C1 segment of cervical spinal cord (tissue), 14 donors: ENCODE measurements at regions not wholly inside any gene's neighbourhood (a gene's known extent, or its start where the extent isn't known, plus 50 kb on each side); places are given as distances from the start of the nearest gene placed in this dataset.
"Not testable (repeated sequence)": the region's sequence is repeated elsewhere in the genome, so short reads cannot be mapped to it uniquely, and the experiment has no call there.

ENCODE experiments used
- DNase-seq, 14 donors: peaks; one replicate each; lab custom pipeline; 2025; lab: John Stamatoyannopoulos, UW

DNA sequence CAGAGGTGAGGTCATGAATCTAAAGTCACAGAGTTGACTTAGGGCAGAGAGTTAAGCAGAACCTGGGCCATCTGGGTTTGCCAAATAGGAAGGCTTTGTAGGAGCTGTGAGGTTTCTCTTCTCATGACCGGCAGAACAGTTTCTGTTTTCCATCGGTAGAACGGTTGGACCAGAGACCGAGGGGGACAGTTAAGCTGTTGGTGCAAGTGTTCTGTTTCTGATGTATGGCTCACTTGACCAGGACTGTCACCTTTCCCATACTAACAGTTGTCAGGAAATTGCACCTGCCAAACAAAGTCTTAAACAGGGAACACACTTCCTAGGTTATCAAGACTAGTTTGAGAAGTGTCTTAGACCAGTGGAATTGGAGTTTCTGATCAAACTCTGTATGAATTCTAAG lies 158.3 kb downstream of the PDCD6IP start:
- no peak for DNase-seq

DNA sequence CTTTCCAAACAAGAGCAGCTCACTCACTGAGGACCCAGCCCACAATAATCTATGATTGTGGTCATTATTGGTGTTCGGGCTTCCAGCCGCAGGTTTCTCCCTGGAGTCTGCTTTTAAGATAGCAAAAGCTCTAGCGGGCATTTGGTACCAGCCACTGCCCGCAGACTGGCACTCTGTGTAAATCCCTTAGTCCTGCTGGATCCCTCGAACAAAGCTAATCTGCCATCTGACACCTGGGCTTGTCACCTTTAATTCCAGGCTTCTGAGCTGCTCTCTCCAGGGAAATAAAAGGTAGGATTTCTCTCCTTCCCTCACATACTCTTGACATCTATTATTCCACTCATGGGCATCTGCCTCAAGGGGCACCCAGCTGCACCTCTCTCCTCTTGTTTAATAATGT lies 158.7 kb downstream of the PDCD6IP start:
- peak in 1 of 14 donors; percentile 37 for DNase-seq

DNA sequence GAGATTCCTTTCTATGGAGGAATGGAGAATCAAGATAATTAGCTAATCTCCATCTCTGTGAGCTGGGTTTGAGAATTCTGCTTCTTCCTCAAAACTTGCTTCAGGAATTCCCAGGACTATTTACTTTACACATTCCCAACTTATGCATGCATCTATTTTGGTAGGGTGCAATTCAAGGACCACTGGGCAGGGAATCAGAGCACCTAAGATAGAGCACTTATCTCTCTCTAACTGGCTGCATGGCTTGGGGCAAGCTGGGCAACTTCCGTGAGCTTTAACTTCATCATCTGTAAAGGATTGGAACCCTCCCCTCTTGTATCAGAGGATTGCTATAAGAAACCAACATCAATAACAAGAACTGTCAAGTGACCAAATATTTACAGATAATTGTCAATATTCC lies 160.2 kb downstream of the PDCD6IP start:
- no peak for DNase-seq

DNA sequence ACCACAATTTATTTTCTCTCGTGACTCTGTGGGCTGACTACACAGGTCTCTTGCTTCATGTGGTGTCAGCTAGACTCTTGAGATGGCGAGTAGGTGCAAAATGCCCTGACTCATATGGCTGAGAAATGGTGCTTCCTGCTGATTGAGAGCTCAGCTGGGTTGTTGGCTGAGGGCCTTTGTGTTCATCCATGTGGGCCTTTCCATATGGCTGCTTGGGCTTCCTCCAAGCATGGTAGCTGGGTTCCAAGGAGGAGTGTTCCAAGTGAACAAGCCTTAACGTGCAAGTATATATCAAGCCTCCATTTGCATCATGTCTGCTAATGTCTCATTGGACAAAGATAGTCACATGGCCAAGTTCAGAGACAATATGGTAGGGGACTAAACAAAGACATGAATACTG lies 164.0 kb downstream of the PDCD6IP start:
- peak in 3 of 14 donors; percentile 2 to 89 (median 3) for DNase-seq

DNA sequence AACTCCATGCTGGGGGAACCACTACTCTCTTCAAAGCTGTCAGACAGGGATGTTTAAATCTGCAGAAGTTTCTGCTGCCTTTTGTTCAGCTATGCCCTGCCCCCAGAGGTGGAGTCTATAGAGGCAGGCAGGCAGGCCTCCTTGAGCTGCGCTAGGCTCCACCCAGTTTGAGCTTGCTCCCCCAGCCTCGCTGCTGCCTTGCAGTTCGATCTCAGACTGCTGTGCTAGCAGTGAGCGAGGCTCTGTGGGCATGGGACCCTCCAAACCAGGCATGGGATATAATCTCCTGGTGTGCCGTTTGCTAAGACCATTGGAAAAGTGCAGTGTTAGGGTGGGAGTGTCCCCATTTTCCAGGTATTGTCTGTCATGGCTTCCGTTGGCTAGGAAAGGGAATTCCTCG lies 171.8 kb downstream of the PDCD6IP start:
- not testable (repeated sequence) for DNase-seq

DNA sequence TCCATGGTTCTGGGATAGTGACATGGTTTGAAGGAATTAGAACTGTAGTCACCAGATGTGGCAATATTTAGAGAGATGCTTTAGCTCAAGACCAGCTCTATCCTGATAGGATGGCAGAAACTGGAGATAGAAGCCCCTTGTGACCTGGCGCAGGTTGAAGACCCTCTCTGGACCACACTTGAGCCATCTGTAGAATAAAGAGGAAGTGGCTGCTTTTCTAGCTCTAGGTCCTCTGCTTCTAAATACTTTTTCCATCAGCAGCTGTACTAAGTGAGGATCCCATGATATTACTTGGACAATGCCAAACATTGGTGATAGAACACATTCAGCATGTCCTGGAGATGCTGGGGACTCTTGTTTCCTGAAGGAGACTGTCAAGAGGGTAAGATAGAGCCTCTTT lies 172.6 kb downstream of the PDCD6IP start:
- no peak for DNase-seq

DNA sequence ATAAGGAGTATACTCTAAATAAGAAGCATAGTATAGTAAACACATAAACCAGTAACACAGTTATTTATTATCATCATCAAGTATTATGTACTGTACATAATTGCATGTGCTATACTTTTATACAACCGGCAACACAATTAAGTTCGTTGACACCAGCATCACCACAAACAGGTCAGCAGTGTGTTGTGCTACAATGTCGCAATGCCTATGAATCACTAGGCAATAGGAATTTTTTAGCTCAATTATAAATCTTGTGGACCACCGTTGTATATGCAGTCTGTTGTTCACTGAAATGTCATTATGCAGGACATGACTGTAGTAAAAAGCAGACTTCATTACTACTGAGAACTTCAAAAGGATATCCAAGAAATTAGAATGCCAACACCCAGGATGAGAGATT lies 177.0 kb downstream of the PDCD6IP start:
- no peak for DNase-seq

DNA sequence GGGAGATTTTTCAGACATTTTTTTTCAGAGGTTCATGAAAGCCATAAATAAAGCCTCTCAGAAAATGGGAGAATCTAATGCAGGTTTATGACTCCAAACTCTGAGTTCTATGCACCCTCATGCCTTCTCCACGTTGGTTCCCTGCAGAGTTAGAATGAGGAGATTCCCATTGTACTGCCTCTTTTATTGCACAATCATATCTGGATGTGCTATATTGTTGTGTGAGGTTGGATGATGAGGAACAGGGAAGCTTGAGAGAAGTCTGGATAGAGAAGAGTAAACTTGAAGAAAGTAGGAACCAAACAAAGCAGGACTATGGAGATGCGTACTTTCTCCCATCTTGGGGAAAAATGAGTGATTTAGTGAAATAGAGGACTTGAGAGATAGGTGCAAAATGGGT lies 178.8 kb downstream of the PDCD6IP start:
- DNase-seq, result no peak

DNA sequence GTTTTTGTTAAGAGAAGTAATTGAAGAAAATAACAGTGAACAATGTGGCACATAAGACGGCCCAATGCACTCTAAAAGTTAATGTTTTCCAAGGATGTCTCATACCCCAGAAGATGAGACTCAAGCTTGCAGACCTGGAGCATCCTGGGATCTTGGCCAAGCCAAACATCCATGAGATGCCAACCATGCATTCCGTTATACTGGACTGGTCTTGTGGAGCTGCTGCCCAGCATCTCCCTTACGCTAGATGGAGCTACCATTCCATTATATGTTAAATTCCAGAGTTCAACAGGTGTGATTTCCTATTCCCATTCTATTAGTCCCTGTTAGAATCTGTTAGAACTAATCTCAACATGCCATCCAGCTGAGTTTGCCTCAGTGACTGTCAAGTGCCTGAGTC lies 181.8 kb downstream of the PDCD6IP start:
- DNase-seq, result peak in 1 of 14 donors; percentile 70

DNA sequence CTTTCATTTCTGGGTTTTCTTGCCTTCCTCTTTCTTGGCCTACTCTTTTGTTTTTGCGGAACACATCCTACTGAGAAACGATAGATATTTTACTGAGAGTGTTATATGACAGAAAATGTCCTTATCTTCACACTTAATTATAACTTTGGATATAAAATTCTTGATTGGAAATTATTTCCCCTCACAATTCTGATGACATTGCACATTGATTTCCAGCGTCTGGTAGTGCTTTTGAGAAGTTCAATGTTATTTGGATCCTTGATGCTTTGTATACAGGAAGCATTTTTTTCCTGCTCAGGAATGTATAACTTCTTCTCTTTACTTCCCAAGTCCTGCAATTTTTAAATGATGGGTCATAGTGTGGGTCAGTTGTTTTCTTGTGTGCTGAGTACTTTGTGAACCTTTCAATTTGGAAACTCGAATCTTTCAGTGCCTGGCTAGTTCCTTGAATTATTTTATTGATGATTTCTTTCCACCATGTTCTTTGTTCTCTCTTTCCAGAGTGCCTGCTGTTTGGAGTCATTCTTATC lies 183.9 kb downstream of the PDCD6IP start:
- no peak for DNase-seq

DNA sequence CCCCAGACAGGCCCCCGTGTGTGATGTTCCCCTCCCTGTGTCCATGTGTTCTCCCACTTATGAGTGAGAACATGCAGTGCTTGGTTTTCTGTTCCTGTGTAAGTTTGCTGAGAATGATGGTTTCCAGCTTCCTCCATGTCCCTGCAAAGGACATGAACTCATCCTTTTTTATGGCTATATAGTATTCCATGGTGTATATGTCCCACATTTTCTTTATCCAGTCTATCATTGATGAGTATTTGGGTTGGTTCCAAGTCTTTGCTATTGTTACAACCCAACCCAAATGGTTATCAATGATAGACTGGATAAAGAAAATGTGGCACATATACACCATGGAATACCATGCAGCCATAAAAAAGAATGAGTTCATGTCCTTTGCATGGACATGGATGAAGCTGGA lies 184.5 kb downstream of the PDCD6IP start:
- DNase-seq, result not testable (repeated sequence)

DNA sequence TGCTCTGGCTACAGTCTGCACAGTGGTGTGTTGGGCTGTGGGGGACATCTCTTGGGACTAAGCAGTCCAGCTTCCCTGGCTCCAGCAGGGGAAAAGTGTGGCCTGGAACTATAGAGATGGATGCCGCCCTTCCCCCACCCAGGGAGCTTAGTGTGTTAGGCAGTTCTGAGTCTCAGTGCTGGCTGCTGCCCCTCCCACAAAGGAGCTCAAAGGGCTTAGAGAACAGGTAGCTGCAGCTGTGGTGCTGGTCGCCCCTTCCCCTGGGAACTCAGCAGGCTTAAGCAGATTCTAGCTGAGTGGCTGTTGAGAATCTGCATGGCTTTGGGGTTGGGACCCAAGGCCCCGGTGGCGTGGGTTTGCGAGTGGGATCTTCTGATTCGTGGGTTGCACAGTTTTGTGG lies 190.8 kb downstream of the PDCD6IP start:
- DNase-seq, result no peak

DNA sequence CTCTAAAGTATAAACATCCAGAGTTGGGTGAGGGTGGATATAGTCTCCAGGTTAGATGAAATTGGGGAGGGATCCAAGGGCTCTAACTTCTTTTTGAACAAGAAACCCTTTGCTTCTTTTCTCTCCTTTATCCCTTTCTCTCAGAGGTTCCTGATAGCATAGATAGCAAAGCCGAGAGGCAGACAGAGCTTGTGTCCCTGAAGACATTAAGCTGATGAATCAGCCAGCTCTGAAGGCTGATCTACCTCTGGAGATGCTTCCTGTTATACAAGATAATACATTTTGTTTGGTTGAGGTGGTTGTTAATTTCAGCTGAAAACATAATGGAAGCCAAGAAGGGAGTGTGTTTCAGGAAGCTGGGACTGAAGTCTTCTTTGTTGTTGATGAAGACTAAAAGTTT lies 193.2 kb downstream of the PDCD6IP start:
- DNase-seq, result no peak

DNA sequence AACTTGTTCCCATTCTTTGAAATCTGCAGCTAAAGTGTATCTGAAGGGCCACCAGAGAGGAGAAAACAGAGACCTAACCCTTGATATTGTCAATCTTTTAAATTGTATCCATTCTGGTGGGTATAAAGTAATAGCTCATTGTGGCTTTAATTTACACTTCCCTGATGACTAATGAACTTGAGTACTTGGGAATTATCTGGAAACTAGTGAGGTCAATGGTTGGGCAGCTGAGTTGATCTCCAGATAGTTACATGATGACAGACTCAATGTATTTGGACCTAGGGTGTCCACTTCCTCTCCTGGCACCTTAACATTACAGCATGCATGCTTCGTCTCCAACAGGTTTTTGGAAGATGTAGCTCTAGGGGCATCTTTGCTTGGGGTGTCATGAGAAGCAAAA lies 195.2 kb downstream of the PDCD6IP start:
- no peak for DNase-seq

DNA sequence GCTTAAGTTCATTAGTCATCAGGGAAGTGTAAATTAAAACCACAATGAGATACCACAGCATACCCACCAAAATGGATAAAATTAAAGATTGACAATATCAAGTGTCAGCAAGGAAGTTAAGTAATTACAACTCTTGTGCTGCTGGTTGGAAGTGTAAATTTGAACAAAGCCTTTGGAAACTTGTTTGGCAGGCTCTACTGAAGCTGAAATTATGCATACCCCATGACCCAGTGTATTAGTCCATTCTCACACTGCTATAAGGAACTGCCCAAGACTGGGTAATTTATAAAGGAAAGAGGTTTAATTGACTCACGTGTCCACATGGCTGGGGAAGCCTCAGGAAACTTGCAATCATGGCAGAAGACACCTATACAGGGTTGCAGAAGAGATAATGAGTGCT lies 196.1 kb downstream of the PDCD6IP start:
- no peak for DNase-seq

DNA sequence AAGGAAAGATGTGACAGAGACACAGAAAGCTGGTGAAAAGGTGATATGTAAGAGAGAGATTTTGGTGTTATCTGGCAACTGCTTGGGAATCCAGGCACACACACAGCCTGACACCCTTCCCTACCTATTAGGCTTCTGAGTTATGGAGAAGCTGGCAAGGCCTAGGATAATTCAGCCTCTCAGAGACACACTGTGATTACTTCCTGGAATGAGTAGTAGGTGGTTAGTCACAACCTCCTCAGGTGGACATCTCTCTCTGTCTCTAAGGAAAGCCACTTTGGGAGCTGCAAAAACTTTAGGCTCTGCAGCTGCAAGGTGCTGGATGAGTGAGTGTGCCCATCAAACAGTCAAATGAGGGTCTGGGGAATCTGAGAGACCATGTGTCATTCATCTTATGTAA lies 201.9 kb downstream of the PDCD6IP start:
- DNase-seq, result no peak

DNA sequence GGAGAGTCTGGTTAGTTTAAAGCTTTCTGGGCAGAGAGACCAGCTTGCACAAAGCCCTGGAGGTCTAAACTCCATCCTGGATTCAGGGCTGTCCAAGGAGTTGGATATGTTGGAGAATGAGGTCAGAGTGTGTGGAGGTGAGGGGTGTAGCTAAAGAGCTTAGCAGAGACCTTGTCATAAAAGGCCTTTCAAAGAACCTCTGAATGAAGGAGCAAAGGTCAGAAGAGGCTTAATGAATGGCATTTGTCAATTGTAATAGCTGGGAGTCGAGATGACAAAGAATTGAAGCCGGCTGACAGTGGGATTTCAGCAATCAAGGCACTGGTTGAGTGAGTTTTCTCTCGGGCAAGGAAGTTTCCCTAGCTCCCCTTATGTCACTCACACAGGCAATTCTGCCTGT lies 202.6 kb downstream of the PDCD6IP start:
- DNase-seq, result no peak

DNA sequence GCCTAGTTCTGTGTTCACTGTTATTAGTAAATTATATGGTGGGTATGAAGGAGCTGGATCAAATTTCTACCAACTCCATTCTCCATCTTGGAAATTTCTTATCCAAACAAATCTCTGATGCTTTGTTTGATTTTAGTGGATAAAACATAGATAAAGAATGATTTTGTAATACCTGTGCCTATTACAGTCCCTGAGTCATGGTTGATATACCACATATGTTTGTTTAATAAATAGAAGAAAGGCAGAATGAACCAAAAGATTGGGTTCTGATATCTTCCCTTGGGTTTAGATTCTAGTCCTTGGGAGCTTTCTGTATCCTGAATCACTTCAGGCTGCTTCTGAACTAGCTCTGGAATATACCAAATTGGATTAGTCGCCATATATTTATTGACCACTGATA lies 203.6 kb downstream of the PDCD6IP start:
- no peak for DNase-seq

DNA sequence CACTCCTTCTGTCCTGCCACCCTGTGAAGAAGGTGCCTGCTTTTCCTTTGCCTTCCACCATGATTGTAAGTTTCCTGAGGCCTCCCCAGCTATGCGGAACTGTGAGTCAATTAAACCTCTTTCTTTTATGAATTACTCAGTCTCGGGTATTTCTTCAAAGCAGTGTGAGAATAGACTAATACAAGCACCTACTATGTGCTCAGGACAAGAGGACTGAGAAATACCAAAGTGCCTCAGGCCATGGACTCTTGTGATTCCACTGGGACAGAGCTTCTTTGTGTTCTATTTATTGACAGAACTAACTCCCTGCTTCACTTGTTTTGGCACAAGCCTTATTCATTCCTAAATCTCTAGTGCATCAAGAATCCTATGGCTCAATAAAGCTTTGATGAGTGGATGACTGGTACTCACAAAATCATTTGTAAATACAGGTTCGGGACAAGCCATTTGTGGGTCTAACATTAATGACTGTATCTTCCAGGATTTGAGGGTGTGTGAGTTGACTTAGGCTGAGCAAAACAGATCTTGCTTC lies 204.2 kb downstream of the PDCD6IP start:
- no peak for DNase-seq

DNA sequence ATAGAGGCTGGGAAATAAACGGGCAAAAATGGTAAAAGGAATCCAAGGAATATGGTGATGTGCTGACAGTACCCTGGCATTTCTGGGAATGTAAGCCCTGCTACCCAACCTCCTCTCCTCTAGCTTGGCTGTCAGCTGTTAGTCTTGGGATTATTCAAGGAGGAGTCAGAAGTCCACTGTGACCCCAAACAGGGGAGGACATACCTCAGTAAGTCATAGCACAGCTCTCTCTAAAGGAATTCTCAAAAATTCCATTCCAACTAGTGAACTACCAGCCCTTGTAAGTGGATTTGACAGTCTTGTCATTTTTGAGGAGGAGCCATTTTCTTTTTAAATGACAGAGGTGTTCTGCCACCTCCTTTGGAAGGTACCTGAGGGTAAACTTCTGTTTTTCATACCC lies 207.5 kb downstream of the PDCD6IP start:
- DNase-seq, result no peak

DNA sequence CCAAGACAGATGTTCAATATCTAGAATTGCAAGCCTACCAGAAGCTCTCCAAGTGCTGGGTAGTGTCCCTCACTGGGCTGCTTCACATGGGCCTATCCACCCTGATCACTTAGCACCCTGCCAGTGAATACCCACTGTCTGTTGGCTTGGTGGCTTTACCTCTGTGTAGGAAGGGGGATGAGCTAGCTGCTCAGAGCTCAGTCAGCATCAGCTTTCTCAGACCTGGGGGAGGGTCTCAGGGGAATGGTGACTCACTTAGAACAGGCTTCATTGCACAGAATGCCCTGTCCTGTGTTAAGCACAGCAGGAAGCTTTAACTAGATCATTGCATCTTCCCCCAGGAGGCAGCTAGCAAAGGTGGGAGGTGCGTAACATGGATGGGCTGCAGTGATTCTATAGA lies 209.8 kb downstream of the PDCD6IP start:
- DNase-seq, result no peak

DNA sequence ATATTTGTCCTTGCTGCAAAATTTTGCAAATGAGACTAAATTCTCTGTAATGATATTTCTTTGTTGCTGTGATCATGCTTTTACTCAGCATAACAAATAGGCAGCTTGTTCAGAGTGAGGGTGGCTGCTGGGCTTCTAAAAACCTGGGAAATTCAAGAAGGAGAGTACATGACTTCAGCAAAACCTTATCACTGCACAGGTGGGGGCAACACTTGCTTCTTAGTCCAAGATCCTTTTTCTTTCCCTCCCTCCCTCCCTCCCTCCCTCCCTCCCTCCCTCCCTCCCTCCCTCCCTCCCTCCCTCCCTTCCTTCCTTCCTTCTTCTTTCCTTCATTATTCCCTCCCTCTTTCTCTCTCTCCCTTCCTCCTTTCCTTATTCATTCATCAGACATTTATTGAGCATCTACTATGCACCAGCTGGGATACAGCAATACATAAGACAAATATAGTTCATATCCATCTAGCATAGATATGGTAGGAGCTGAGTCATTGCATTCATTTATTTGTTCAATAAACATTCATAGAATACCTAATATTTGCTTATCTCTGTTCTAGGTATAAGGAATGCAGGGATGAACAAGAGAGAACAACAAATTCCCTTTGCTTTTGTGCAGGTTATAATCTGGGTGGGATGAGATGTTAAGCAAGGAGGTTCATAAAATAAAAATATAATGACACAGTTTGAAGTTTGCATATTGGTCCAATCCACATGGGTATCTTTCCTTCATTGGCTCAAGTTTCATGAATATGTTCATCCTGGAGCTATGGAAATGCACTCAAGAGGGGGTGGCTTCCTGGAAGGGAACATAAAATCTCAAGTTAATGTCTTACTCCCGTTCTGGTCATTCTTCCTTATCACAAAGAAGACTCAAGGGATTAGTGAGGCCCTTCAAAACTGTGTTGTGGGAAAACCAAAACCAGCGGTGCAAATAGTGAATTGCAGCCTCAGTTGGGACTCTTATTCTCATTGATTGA lies 210.7 kb downstream of the PDCD6IP start:
- DNase-seq, result no peak
